ENCODE measurements at regions not wholly inside any gene's neighbourhood (a gene's known extent, or its start where the extent isn't known, plus 50 kb on each side); places are given as distances from the start of the nearest gene placed in this dataset.

- TF ChIP-seq CTCF (IDR thresholded peaks at IDR 0.05) (peak in 5 of 6 experiments; percentile 11 to 48 (median 41)), POLR2A (IDR thresholded peaks at IDR 0.05) (no peak)
- H3K9me3 ChIP-seq, result no peaks in the 10 kb centered on the region
- H3K27ac ChIP-seq, result no peak overlapping the region
- H3K4me3 ChIP-seq, result no peak overlapping the region
- H3K4me1 ChIP-seq, result no peaks in the 10 kb centered on the region
- DNase-seq, result peak in 1 of 3 donors; percentile 48
- H3K36me3 ChIP-seq, result no peaks in the 10 kb centered on the region
- H3K27me3 ChIP-seq, result no peaks in the 10 kb centered on the region
These were observed 100.8 kb downstream of the ABCC12 start for GRCh38 chr16:48054881-48055601.

- no peaks in the 10 kb centered on the region for H3K4me1 ChIP-seq
- H3K27ac ChIP-seq, result no peak overlapping the region
- no peaks in the 10 kb centered on the region for H3K9me3 ChIP-seq
- no peak for DNase-seq
- no peak for TF ChIP-seq CTCF (IDR thresholded peaks at IDR 0.05)
- no peak for TF ChIP-seq POLR2A (IDR thresholded peaks at IDR 0.05)
- no peak overlapping the region for H3K4me3 ChIP-seq
- no peaks in the 10 kb centered on the region for H3K36me3 ChIP-seq
- no peaks in the 10 kb centered on the region for H3K27me3 ChIP-seq
These were observed 102.4 kb downstream of the ABCC12 start for GRCh38 chr16:48053418-48053745.

- H3K4me1 ChIP-seq, result no peaks in the 10 kb centered on the region
- no peak overlapping the region for H3K4me3 ChIP-seq
- DNase-seq, result no peak
- H3K27ac ChIP-seq, result no peak overlapping the region
- no peaks in the 10 kb centered on the region for H3K36me3 ChIP-seq
- no peaks in the 10 kb centered on the region for H3K27me3 ChIP-seq
- no peak for TF ChIP-seq POLR2A (IDR thresholded peaks at IDR 0.05)
- no peak for TF ChIP-seq CTCF (IDR thresholded peaks at IDR 0.05)
- H3K9me3 ChIP-seq, result no peaks in the 10 kb centered on the region
These were observed 102.9 kb downstream of the ABCC12 start for GRCh38 chr16:48052731-48053417.

GRCh38 chr16:48050871-48051270 lies 104.9 kb downstream of the ABCC12 start:
- Histone ChIP-seq H3K9me3 (no peaks in the 10 kb centered on the region), H3K27me3 (no peaks in the 10 kb centered on the region), H3K4me3 (no peak overlapping the region), H3K27ac (no peak overlapping the region), H3K36me3 (no peaks in the 10 kb centered on the region), H3K4me1 (no peaks in the 10 kb centered on the region)
- TF ChIP-seq POLR2A (IDR thresholded peaks at IDR 0.05) (no peak), CTCF (IDR thresholded peaks at IDR 0.05) (no peak)
- no peak for DNase-seq

- H3K27me3 ChIP-seq, result no peaks in the 10 kb centered on the region
- no peaks in the 10 kb centered on the region for H3K9me3 ChIP-seq
- TF ChIP-seq CTCF (IDR thresholded peaks at IDR 0.05), result no peak
- DNase-seq, result no peak
- no peaks in the 10 kb centered on the region for H3K36me3 ChIP-seq
- no peak overlapping the region for H3K4me3 ChIP-seq
- no peaks in the 10 kb centered on the region for H3K4me1 ChIP-seq
- H3K27ac ChIP-seq, result no peak overlapping the region
These were observed 105.9 kb downstream of the ABCC12 start for GRCh38 chr16:48049847-48050246.
